ENCODE measurements at regions not wholly inside any gene's neighbourhood (a gene's known extent, or its start where the extent isn't known, plus 50 kb on each side); places are given as distances from the start of the nearest gene placed in this dataset.

GRCh38 chr11:128244871-128245270 is 342.5 kb downstream of the ETS1 start:
- no peak for TF ChIP-seq CTCF (IDR thresholded peaks at IDR 0.05; ENCODE audit: extremely low read depth in 1 of 2, insufficient read depth in 1 of 2, low read depth in 1 of 2, low read length in 2 of 2)
- no peak for TF ChIP-seq POLR2A (IDR thresholded peaks at IDR 0.05; ENCODE audit: low read depth, low read length)
- TF ChIP-seq EZH2 (IDR thresholded peaks at IDR 0.05; ENCODE audit: borderline replicate concordance, low read depth, low read length, severe bottlenecking), result no peak
- no peak for TF ChIP-seq GATA2 (IDR thresholded peaks at IDR 0.05; ENCODE audit: insufficient read depth, insufficient read length, low read depth, low read length)
- TF ChIP-seq POLR2AphosphoS5 (IDR thresholded peaks at IDR 0.05; ENCODE audit: insufficient read depth, low read depth, low read length), result no peak
- TF ChIP-seq MAX (IDR thresholded peaks at IDR 0.05; ENCODE audit: insufficient read depth, insufficient read length), result no peak
- TF ChIP-seq MYC (IDR thresholded peaks at IDR 0.05; ENCODE audit: low read depth, low read length), result no peak
- no peak for TF ChIP-seq JUN (IDR thresholded peaks at IDR 0.05; ENCODE audit: borderline replicate concordance, insufficient read depth, insufficient read length, low read depth)

Measured in endothelial cell of umbilical vein (primary cell).